Activated B cell treated with CpG ODN at 0.5 μM for 24 hours (primary cell): ENCODE measurements at regions not wholly inside any gene's neighbourhood (a gene's known extent, or its start where the extent isn't known, plus 50 kb on each side); places are given as distances from the start of the nearest gene placed in this dataset.

Experiments used
- ATAC-seq: fragments of 200-7000 bp; cut with Tn5 transposase; one replicate; pipeline ENCODE4 v1.10.0; 2021; ENCODE audit warnings: low read depth, mild to moderate bottlenecking, moderate library complexity
- CTCF ChIA-PET: fragments of 350-600 bp; sonication (Branson Sonifier 250); formaldehyde crosslinking; loops from one replicate; lab custom pipeline; 2021; ENCODE audit warnings: antibody characterized with exemption; lab: Charles Lee
- POLR2A ChIA-PET: fragments of 350-600 bp; sonication (Branson Sonifier 250); formaldehyde crosslinking; loops from one replicate; lab custom pipeline; 2021; ENCODE audit warnings: antibody characterized with exemption; lab: Charles Lee
- DNase-seq: peaks from one replicate; pipeline ENCODE4 v3.0.0; 2022
- H3K27ac Mint-ChIP-seq: one replicate; pipeline ENCODE4 v1.8.0; 2020; ENCODE audit warnings: mixed read lengths
- H3K27me3 Mint-ChIP-seq: one replicate; pipeline ENCODE4 v1.8.0; 2021; ENCODE audit warnings: mixed read lengths
- H3K36me3 Mint-ChIP-seq: one replicate; pipeline ENCODE4 v1.8.0; 2021; ENCODE audit warnings: low read depth, mixed read lengths
- H3K4me1 Mint-ChIP-seq: one replicate; pipeline ENCODE4 v1.8.0; 2021; ENCODE audit warnings: mixed read lengths
- H3K4me3 Mint-ChIP-seq: one replicate; pipeline ENCODE4 v1.8.0; 2020; ENCODE audit warnings: mild to moderate bottlenecking, mixed read lengths
- H3K9me3 Mint-ChIP-seq: one replicate; pipeline ENCODE4 v1.8.0; 2020; ENCODE audit warnings: mixed read lengths
- intact Hi-C: fragments of 100-400 bp; cut with micrococcal nuclease; formaldehyde crosslinking; loops from one replicate; pipeline ENCODE4 v1.15.1; 2024
- TF ChIP-seq, protein P1 (sequence below): fragments of 200-600 bp; IDR thresholded peaks from one replicate; pipeline ENCODE4 v1.8.0; 2022; ENCODE audit warnings: antibody characterized with exemption, mild to moderate bottlenecking

DNA sequence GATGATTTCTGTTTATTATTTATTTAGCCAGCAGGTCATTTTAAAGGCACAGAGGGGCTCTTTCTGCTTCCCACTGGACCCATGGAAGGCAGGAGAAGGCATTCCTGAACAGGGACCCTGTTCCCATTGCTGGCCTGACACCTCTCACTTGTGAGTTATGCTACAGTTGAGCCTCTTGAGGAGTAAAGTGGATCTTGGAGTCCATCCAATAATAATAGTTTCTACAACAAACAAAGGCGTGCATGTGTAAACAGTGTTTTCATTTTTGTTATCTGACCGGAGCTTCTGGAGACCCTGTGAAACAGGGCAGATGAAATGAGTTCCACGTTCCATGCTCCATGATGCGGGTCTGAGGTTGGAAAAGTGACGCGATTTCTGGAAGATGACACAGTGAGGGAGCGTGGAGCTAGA, 127.3 kb upstream of the HABP2 start:
- DNase-seq, result no peak
- intact Hi-C loops, result no loop called here
- no peak for ATAC-seq
- H3K4me1 Mint-ChIP-seq, result no peaks in the 10 kb centered on the region
- TF ChIP-seq, protein P1, sequence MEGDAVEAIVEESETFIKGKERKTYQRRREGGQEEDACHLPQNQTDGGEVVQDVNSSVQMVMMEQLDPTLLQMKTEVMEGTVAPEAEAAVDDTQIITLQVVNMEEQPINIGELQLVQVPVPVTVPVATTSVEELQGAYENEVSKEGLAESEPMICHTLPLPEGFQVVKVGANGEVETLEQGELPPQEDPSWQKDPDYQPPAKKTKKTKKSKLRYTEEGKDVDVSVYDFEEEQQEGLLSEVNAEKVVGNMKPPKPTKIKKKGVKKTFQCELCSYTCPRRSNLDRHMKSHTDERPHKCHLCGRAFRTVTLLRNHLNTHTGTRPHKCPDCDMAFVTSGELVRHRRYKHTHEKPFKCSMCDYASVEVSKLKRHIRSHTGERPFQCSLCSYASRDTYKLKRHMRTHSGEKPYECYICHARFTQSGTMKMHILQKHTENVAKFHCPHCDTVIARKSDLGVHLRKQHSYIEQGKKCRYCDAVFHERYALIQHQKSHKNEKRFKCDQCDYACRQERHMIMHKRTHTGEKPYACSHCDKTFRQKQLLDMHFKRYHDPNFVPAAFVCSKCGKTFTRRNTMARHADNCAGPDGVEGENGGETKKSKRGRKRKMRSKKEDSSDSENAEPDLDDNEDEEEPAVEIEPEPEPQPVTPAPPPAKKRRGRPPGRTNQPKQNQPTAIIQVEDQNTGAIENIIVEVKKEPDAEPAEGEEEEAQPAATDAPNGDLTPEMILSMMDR, result no peak
- H3K27ac Mint-ChIP-seq, result no peak overlapping the region
- POLR2A ChIA-PET, result no interaction called here
- no peaks in the 10 kb centered on the region for H3K36me3 Mint-ChIP-seq
- no peak overlapping the region for H3K4me3 Mint-ChIP-seq
- CTCF ChIA-PET, result no interaction called here
- H3K9me3 Mint-ChIP-seq, result peaks cover 4% of the 10 kb centered on the region
- peaks cover 8% of the 10 kb centered on the region for H3K27me3 Mint-ChIP-seq

DNA sequence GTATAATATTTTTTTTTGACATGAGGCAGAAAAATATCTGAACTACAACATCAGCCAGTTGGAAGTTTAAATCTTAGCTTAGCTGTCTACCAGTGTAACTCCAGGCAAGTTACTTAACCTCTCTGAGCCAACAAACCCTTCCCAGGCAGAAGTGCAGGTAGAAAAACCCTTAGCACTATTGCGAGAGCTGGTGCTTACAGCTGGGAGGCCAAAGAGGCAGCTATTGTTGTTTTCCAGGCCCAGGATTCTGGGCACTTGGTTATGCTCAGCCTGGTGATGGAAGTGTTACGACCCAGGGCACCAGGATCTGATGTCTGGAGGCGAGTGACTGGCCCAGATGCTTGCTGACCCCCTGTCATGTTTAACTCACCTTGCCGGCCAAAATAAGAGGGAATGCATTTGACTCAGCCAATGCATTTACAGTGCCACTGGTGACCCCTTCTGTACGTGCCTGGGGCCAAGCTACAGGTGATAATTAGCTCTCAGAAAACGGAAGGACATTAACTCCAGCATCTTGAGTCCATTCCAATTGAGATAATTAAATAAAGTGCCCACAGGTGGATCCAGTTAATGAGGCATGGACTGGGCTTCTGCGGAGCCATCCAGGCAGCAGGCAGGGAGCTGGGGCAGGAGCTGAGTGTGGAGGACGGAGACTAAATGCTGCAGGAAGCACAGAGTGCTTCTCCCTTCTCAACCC, 126.5 kb upstream of the HABP2 start:
- DNase-seq, result no peak
- Mint-ChIP-seq H3K36me3 (no peaks in the 10 kb centered on the region), H3K4me1 (no peaks in the 10 kb centered on the region), H3K27ac (no peak overlapping the region), H3K27me3 (peaks cover 9% of the 10 kb centered on the region), H3K9me3 (peaks cover 7% of the 10 kb centered on the region), H3K4me3 (no peak overlapping the region)
- ChIA-PET CTCF (interaction anchor here (0.6 kb wide), 1 partner anchor 23 kb away, joined by 3 read pairs; no protein-coding TSS in a partner anchor), POLR2A (no interaction called here)
- no peak for ATAC-seq
- intact Hi-C loops, result no loop called here
- TF ChIP-seq, protein P1, result no peak

- ChIA-PET POLR2A (interaction anchor here (0.6 kb wide), 1 partner anchor 26 kb away, joined by 3 read pairs; no protein-coding TSS in a partner anchor), CTCF (no interaction called here)
- Mint-ChIP-seq H3K4me3 (no peak overlapping the region), H3K9me3 (peaks cover 7% of the 10 kb centered on the region), H3K27ac (no peak overlapping the region), H3K36me3 (no peaks in the 10 kb centered on the region), H3K4me1 (no peaks in the 10 kb centered on the region), H3K27me3 (peaks cover 10% of the 10 kb centered on the region)
- intact Hi-C loops, result no loop called here
- DNase-seq, result no peak
- ATAC-seq, result no peak
- TF ChIP-seq, protein P1, result no peak
Observed at GRCh38 chr10:113427236-113427735, 125.6 kb upstream of the HABP2 start.

GRCh38 chr10:113427811-113428558, 124.9 kb upstream of the HABP2 start:
- H3K4me3 Mint-ChIP-seq, result no peak overlapping the region
- ATAC-seq, result no peak
- POLR2A ChIA-PET, result interaction anchor here (0.6 kb wide), 1 partner anchor 25 kb away, joined by 3 read pairs; no protein-coding TSS in a partner anchor
- intact Hi-C loops, result no loop called here
- peaks cover 10% of the 10 kb centered on the region for H3K27me3 Mint-ChIP-seq
- no peak overlapping the region for H3K27ac Mint-ChIP-seq
- TF ChIP-seq, protein P1, result no peak
- no peaks in the 10 kb centered on the region for H3K36me3 Mint-ChIP-seq
- DNase-seq, result no peak
- CTCF ChIA-PET, result no interaction called here
- peaks cover 9% of the 10 kb centered on the region for H3K9me3 Mint-ChIP-seq
- H3K4me1 Mint-ChIP-seq, result no peaks in the 10 kb centered on the region
